Caco-2 (cell line): ENCODE measurements at regions not wholly inside any gene's neighbourhood (a gene's known extent, or its start where the extent isn't known, plus 50 kb on each side); places are given as distances from the start of the nearest gene placed in this dataset.

Source experiments
- BruUV-seq: library from RNA; stranded (reverse); fragments of 400-500 nt; replicated peaks from 2 replicates; lab custom pipeline; 2021; lab: Mats Ljungman, UMichigan
- CTCF ChIA-PET: fragments of 300-600 bp; sonication (Branson Sonifier 250); formaldehyde crosslinking; loops from one replicate; lab custom pipeline; 2022; ENCODE audit warnings: antibody characterized with exemption; lab: Charles Lee
- POLR2A ChIA-PET: fragments of 300-600 bp; sonication (Branson Sonifier 250); formaldehyde crosslinking; loops from one replicate; lab custom pipeline; 2022; ENCODE audit warnings: antibody characterized with exemption; lab: Charles Lee
- DNase-seq, 2 experiments: peaks; one replicate each; pipeline versions ENCODE4 v3.0.0 to v3.0.0-alpha.2; 2020 to 2022
- H3K27me3 ChIP-seq: replicated peaks from 2 replicates; pipeline ENCODE4 v1.6.0; 2011; ENCODE audit warnings: low read length; ENCODE audit not compliant: control insufficient read depth, insufficient read depth
- H3K36me3 ChIP-seq: 2 replicates; pipeline ENCODE4 v1.5.1; 2011; ENCODE audit warnings: low read length; ENCODE audit not compliant: control insufficient read depth, insufficient read depth
- H3K4me1 ChIP-seq: fragments of 250-450 bp; sonication (Bioruptor Pico); 2 replicates; pipeline ENCODE4 v1.5.1; 2020; ENCODE audit warnings: mild to moderate bottlenecking
- H3K4me3 ChIP-seq: 2 replicates; pipeline ENCODE4 v1.5.1; 2011; ENCODE audit warnings: low read depth, mild to moderate bottlenecking, control low read depth, low read length
- H3K9me3 ChIP-seq: fragments of 250-450 bp; sonication (Bioruptor Pico); 2 replicates; pipeline ENCODE4 v1.5.1; 2020; ENCODE audit warnings: mild to moderate bottlenecking, moderate library complexity
- H3K27ac Mint-ChIP-seq: one replicate; pipeline ENCODE4 v1.8.0; 2022; ENCODE audit warnings: mixed read lengths; ENCODE audit not compliant: unreplicated experiment
- H3K27me3 Mint-ChIP-seq: one replicate; pipeline ENCODE4 v1.8.0; 2022; ENCODE audit warnings: mixed read lengths; ENCODE audit not compliant: insufficient read depth, unreplicated experiment
- H3K36me3 Mint-ChIP-seq: one replicate; pipeline ENCODE4 v1.8.0; 2022; ENCODE audit warnings: mild to moderate bottlenecking, mixed read lengths; ENCODE audit not compliant: insufficient read depth, unreplicated experiment
- H3K4me1 Mint-ChIP-seq: one replicate; pipeline ENCODE4 v1.8.0; 2022; ENCODE audit warnings: low read depth, mixed read lengths; ENCODE audit not compliant: unreplicated experiment
- H3K4me3 Mint-ChIP-seq: one replicate; pipeline ENCODE4 v1.8.0; 2022; ENCODE audit warnings: mild to moderate bottlenecking, moderate library complexity, mixed read lengths; ENCODE audit not compliant: unreplicated experiment
- H3K9me3 Mint-ChIP-seq: one replicate; pipeline ENCODE4 v1.8.0; 2022; ENCODE audit warnings: mixed read lengths; ENCODE audit not compliant: unreplicated experiment
- CTCF ChIP-seq, 2 experiments: fragments of 200-600 bp in 1 of 2; IDR thresholded peaks; 1 replicate in 1 of 2; 2 replicates in 1 of 2; pipeline versions ENCODE4 v1.5.1 to v1.8.0; 2011 to 2022; ENCODE audit warnings: antibody characterized with exemption in 1 of 2, control low read depth in 1 of 2, inconsistent platforms in 1 of 2, low read depth in 1 of 2, low read length in 1 of 2, mild to moderate bottlenecking in 1 of 2, moderate library complexity in 1 of 2; ENCODE audit not compliant: insufficient read depth in 1 of 2, severe bottlenecking in 1 of 2, unreplicated experiment in 1 of 2
- intact Hi-C: fragments of 100-400 bp; cut with micrococcal nuclease; formaldehyde crosslinking; loops from one replicate; pipeline ENCODE4 v1.10.0; 2022; ENCODE audit not compliant: unreplicated experiment

GRCh38 chr13:91132786-91133185 lies 214.7 kb upstream of the MIR17HG start:
- intact Hi-C loops, result no loop called here
- peaks cover 32% of the 10 kb centered on the region for H3K4me1 ChIP-seq
- no peaks in the 10 kb centered on the region for H3K36me3 ChIP-seq
- no peak for DNase-seq
- H3K4me1 Mint-ChIP-seq, result peaks cover 16% of the 10 kb centered on the region
- no peak overlapping the region for H3K27ac Mint-ChIP-seq
- H3K27me3 Mint-ChIP-seq, result no peaks in the 10 kb centered on the region
- no TSS peak for BruUV-seq
- no peak for TF ChIP-seq CTCF (IDR thresholded peaks at IDR 0.05; ENCODE audit: insufficient read depth in 1 of 2, low read depth in 1 of 2, low read length in 1 of 2, severe bottlenecking in 1 of 2, unreplicated experiment in 1 of 2)
- H3K27me3 ChIP-seq, result no peaks in the 10 kb centered on the region
- H3K4me3 Mint-ChIP-seq, result no peak overlapping the region
- no peak overlapping the region for H3K4me3 ChIP-seq
- H3K36me3 Mint-ChIP-seq, result no peaks in the 10 kb centered on the region
- no peaks in the 10 kb centered on the region for H3K9me3 ChIP-seq
- CTCF ChIA-PET, result no interaction called here
- POLR2A ChIA-PET, result no interaction called here
- H3K9me3 Mint-ChIP-seq, result no peaks in the 10 kb centered on the region

- H3K9me3 ChIP-seq, result no peaks in the 10 kb centered on the region
- intact Hi-C loops, result loop anchor here (1.0 to 2.0 kb wide), 4 partner anchors 24 to 114 kb away; no protein-coding TSS in a partner anchor
- ChIA-PET POLR2A (no interaction called here), CTCF (interaction anchor here (0.8 to 1.0 kb wide), 3 partner anchors 21 to 51 kb away, joined by 3 to 5 read pairs (median 4); no protein-coding TSS in a partner anchor)
- H3K36me3 ChIP-seq, result no peaks in the 10 kb centered on the region
- Mint-ChIP-seq H3K9me3 (no peaks in the 10 kb centered on the region), H3K27me3 (no peaks in the 10 kb centered on the region), H3K36me3 (no peaks in the 10 kb centered on the region), H3K27ac (peak overlapping the region; percentile 21), H3K4me3 (no peak overlapping the region), H3K4me1 (peaks cover 16% of the 10 kb centered on the region)
- no TSS peak for BruUV-seq
- H3K4me1 ChIP-seq, result peaks cover 34% of the 10 kb centered on the region
- peak; percentile 69 to 72 for DNase-seq
- TF ChIP-seq CTCF (IDR thresholded peaks at IDR 0.05; ENCODE audit: insufficient read depth in 1 of 2, low read depth in 1 of 2, low read length in 1 of 2, severe bottlenecking in 1 of 2, unreplicated experiment in 1 of 2), result peak; percentile 90 to 94
- no peak overlapping the region for H3K4me3 ChIP-seq
- no peaks in the 10 kb centered on the region for H3K27me3 ChIP-seq
Observed at GRCh38 chr13:91133941-91134802, 213.3 kb upstream of the MIR17HG start.

GRCh38 chr13:91134803-91135184 lies 212.7 kb upstream of the MIR17HG start:
- H3K9me3 Mint-ChIP-seq, result no peaks in the 10 kb centered on the region
- no peak overlapping the region for H3K4me3 ChIP-seq
- ChIA-PET CTCF (interaction anchor here (0.8 to 1.0 kb wide), 4 partner anchors 20 to 51 kb away, joined by 3 to 5 read pairs (median 4); no protein-coding TSS in a partner anchor), POLR2A (no interaction called here)
- no peaks in the 10 kb centered on the region for H3K27me3 ChIP-seq
- intact Hi-C loops, result loop anchor here (1.0 to 2.0 kb wide), 4 partner anchors 24 to 114 kb away; no protein-coding TSS in a partner anchor
- H3K36me3 ChIP-seq, result no peaks in the 10 kb centered on the region
- no peaks in the 10 kb centered on the region for H3K36me3 Mint-ChIP-seq
- H3K4me3 Mint-ChIP-seq, result no peak overlapping the region
- H3K4me1 ChIP-seq, result peaks cover 34% of the 10 kb centered on the region
- peaks cover 16% of the 10 kb centered on the region for H3K4me1 Mint-ChIP-seq
- no peaks in the 10 kb centered on the region for H3K9me3 ChIP-seq
- no peaks in the 10 kb centered on the region for H3K27me3 Mint-ChIP-seq
- peak overlapping the region; percentile 21 for H3K27ac Mint-ChIP-seq
- DNase-seq, result no peak
- no TSS peak for BruUV-seq
- no peak for TF ChIP-seq CTCF (IDR thresholded peaks at IDR 0.05; ENCODE audit: insufficient read depth in 1 of 2, low read depth in 1 of 2, low read length in 1 of 2, severe bottlenecking in 1 of 2, unreplicated experiment in 1 of 2)
